Peyer's patch (tissue), 4 donors: ENCODE measurements at regions not wholly inside any gene's neighbourhood (a gene's known extent, or its start where the extent isn't known, plus 50 kb on each side); places are given as distances from the start of the nearest gene placed in this dataset.
A peak's percentile ranks its signal among the peaks of the same experiment; 100 is the strongest.

Experiments used
- DNase-seq, 3 donors: peaks; one replicate each; pipeline ENCODE4 v3.0.0-alpha.2; 2017 to 2019
- H3K27ac ChIP-seq, 4 donors: fragments of 200-600 bp; sonication (generic); one replicate each; pipeline ENCODE4 v1.5.1; 2016 to 2019
- H3K27me3 ChIP-seq, 2 donors: fragments of 200-600 bp; sonication (generic); one replicate each; pipeline ENCODE4 v1.5.1; 2019
- H3K36me3 ChIP-seq, 3 donors: fragments of 200-600 bp; sonication (generic); one replicate each; pipeline ENCODE4 v1.5.1; 2016 to 2019
- H3K4me1 ChIP-seq, 4 donors: fragments of 200-600 bp; sonication (generic); one replicate each; pipeline ENCODE4 v1.5.1; 2016 to 2019
- H3K4me3 ChIP-seq, 4 donors: fragments of 200-600 bp; sonication (generic); 1 replicate in 3 of 4; 2 replicates in 1 of 4; pipeline ENCODE4 v1.5.1; 2016 to 2019; ENCODE audit warnings: mild to moderate bottlenecking in 1 of 4
- H3K9me3 ChIP-seq, 4 donors: fragments of 200-600 bp; sonication (generic); one replicate each; pipeline ENCODE4 v1.5.1; 2016 to 2019; ENCODE audit warnings: mild to moderate bottlenecking in 1 of 4
- CTCF ChIP-seq, 6 experiments: fragments of 450-650 bp in 4 of 6; fragments of 200-600 bp in 2 of 6; sonication (generic) in 1 of 6; IDR thresholded peaks; one replicate each; pipeline ENCODE4 v1.5.1; 2017 to 2019; ENCODE audit warnings: antibody characterized with exemption in 6 of 6, mild to moderate bottlenecking in 3 of 6, moderate library complexity in 1 of 6
- POLR2A ChIP-seq, 2 donors: fragments of 450-650 bp; IDR thresholded peaks; one replicate each; pipeline ENCODE4 v1.5.1; 2017; ENCODE audit warnings: antibody characterized with exemption in 2 of 2, mild to moderate bottlenecking in 2 of 2, moderate library complexity in 2 of 2

- Histone ChIP-seq H3K4me1 (peaks cover 0 to 11% (median 5%) of the 10 kb centered on the region in 4 donors), H3K4me3 (no peak overlapping the region), H3K27ac (no peak overlapping the region), H3K9me3 (no peaks in the 10 kb centered on the region), H3K36me3 (no peaks in the 10 kb centered on the region), H3K27me3 (no peaks in the 10 kb centered on the region)
- no peak for TF ChIP-seq CTCF (IDR thresholded peaks at IDR 0.05)
- TF ChIP-seq POLR2A (IDR thresholded peaks at IDR 0.05): no peak
- DNase-seq: no peak
These were observed 60.3 kb downstream of the ADRA2C start for GRCh38 chr4:3826247-3827172.

GRCh38 chr4:3827616-3828492 lies 61.7 kb downstream of the ADRA2C start:
- Histone ChIP-seq H3K9me3 (no peaks in the 10 kb centered on the region), H3K4me3 (no peak overlapping the region), H3K27ac (no peak overlapping the region), H3K36me3 (no peaks in the 10 kb centered on the region), H3K27me3 (no peaks in the 10 kb centered on the region), H3K4me1 (peaks cover 0 to 11% (median 5%) of the 10 kb centered on the region in 4 donors)
- peak in 2 of 3 donors; percentile 80 to 81 for DNase-seq
- TF ChIP-seq POLR2A (IDR thresholded peaks at IDR 0.05) (no peak), CTCF (IDR thresholded peaks at IDR 0.05) (no peak)

GRCh38 chr4:3828546-3828945 lies 62.4 kb downstream of the ADRA2C start:
- H3K9me3 ChIP-seq: no peaks in the 10 kb centered on the region
- H3K36me3 ChIP-seq: no peaks in the 10 kb centered on the region
- H3K27ac ChIP-seq: no peak overlapping the region
- peaks cover 0 to 11% (median 5%) of the 10 kb centered on the region in 4 donors for H3K4me1 ChIP-seq
- no peak overlapping the region for H3K4me3 ChIP-seq
- no peak for TF ChIP-seq CTCF (IDR thresholded peaks at IDR 0.05)
- no peak for TF ChIP-seq POLR2A (IDR thresholded peaks at IDR 0.05)
- H3K27me3 ChIP-seq: no peaks in the 10 kb centered on the region
- DNase-seq: no peak

- Histone ChIP-seq H3K36me3 (no peaks in the 10 kb centered on the region), H3K27ac (no peak overlapping the region), H3K27me3 (no peaks in the 10 kb centered on the region), H3K9me3 (no peaks in the 10 kb centered on the region), H3K4me3 (no peak overlapping the region), H3K4me1 (peaks cover 0 to 11% (median 5%) of the 10 kb centered on the region in 4 donors)
- DNase-seq: no peak
- no peak for TF ChIP-seq POLR2A (IDR thresholded peaks at IDR 0.05)
- TF ChIP-seq CTCF (IDR thresholded peaks at IDR 0.05): no peak
These were observed 63.2 kb downstream of the ADRA2C start for GRCh38 chr4:3829211-3829955.
